Stromal cell of bone marrow (primary cell): ENCODE measurements at regions not wholly inside any gene's neighbourhood (a gene's known extent, or its start where the extent isn't known, plus 50 kb on each side); places are given as distances from the start of the nearest gene placed in this dataset.
"Not testable (repeated sequence)": the region's sequence is repeated elsewhere in the genome, so short reads cannot be mapped to it uniquely, and the experiment has no call there.

Experiments
- DNase-seq: peaks from one replicate; pipeline ENCODE4 v3.0.0-alpha.2; 2012; ENCODE audit warnings: low read depth

DNA sequence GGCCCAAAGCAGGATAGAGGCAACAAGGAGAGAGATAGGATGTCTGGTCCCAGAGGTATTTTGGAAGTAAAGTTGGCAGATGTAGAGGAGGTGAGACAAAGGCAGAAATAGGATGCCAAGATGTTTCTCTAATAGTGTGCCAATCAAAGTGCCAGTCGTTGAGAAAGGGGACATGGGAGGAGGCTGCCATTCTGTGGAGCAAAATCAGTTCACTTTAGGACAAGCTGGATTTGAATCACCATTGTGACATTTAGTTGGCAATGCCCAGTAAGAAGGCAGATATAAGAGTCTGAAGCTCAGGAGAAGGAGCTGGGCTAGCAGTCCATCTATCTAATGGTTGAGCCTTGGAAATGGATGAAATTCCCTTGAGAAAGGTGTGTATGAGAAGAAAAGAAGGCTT, 53.8 kb downstream of the ADRB2 start:
- no peak for DNase-seq

DNA sequence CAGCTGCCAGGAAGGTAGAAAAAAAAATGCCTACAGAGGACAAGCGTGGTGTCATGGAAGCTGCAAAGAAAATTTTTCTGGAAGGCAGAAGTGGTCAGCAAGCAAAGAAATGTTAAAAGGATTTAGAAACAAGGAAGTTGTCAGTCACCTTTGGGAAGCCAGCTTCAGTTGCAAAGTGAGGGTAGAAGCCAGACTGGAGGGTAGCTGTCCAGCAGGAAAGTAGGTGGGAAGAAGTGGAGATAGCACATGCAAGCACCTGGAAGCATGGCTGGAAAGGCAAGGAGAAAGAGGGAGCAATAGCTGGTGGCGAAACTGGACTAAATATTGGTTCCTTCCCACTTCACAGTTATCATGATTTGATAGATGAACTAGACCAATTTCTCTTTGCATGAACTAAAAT, 54.3 kb downstream of the ADRB2 start:
- DNase-seq = no peak

DNA sequence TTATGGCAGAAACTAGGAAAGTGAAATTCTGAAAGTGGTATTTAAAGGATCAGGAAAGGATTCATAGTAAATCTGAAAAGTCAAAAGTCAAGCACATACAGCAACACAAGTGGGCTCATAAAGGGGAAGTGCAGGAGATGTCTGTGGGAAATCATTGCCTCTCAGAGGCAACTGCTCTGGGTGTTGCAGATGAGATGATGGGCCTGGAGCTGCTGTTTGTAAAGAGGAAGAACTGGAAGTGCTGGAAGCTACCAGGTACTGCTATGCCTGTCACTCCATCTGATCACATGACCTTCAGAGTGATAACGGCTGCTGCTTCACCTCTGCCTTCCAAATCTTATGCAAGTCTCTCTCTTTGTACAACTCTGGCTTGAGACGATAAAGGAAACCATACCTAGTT, 55.9 kb downstream of the ADRB2 start:
- DNase-seq = no peak

DNA sequence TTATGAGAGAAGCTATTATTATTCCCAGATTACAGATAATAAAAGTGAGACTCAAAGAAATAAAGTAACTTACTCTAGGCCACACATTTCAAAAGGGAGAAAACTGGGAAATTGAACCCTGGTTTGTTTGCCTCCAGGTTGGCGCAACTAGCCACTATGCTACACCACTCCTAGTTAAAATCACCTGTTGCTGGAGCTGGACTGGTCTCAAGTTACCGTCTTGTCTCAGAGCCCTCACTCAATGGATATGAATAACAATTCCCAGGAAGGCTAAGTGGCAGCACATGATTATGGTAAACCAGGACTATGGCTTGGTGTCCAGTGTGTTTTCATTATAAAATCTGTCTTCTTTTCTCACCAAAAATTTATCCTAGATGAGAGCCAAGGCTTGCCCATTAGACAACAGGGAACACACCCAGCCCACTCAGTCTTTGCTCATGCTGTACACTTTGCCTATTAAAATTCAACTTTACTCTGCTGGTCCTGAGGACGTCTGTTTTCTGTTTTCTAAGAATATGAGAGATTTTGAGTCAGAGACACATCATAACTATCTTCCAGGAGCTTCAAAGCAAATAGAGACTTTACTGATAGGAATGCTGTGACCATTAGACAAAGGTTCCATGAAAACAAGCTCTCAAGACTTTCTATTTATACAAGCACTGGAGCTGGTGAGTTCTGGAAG, 58.1 kb downstream of the ADRB2 start:
- no peak for DNase-seq

DNA sequence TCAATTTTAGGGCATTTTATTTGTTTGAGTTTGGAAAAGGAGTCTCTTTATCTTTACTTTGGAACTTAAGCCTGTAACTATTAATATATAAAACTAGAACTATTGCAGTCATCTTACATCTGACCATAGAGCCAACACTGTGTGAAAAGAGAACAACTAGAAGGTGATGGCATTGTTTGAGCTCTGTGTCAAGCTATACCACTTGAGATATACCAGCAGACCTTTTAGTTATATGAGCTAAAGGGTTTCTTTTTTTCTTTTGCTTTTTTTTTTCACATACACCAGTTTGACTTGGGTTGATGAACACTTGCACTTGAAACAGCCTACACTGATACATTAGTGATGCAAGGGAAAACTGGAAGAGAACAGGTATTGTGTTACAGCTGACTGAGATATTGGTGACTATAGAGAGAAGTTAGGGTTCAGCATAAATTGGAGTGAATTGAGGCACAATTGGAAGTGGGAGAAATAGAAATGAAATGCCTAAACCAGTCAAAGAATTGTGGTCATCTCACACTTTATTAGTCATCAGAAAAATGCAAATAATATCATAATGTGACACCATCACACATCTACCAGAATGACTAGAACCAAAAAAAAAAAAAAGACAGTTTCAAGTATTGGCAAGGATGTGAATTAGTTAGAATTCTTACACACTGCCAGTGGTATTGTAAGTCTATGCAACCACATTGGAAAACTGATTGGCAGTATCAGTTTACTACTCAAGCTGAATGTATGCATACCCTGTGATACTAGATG, 60.9 kb downstream of the ADRB2 start:
- no peak for DNase-seq

DNA sequence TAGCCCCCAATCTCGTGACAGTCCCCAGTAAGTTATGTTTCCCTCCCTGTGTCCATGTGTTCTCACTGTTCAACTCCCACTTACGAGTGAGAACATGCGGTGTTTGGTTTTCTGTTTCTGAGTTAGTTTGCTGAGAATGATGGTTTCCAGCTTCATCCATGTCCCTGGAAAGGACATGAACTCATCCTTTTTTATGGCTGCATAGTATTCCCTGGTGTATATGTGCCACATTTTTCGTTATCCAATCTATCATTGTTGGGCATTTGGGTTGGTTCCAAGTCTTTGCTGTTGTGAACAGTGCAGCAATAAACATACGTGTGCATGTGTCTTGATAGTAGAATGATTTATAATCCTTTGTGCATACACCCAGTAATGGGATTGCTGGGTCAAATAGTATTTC, 63.5 kb downstream of the ADRB2 start:
- not testable (repeated sequence) for DNase-seq

DNA sequence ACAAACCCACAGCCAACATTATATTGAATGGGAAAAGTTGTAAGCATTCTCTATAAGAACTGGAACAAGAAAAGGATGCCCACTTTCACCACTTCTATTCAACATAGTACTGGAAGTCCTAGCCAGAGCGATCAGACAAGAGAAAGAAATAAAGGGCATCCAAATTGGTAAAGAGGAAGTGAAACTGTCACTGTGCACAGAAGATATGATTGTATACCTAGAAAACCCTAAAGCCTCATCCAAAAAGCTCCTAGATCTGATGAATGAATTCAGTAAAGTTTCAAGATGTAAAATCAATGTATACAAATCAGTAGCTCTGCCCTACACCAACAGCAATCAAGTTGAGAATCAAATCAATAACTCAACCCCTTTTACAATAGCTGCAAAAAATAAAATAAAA, 69.0 kb downstream of the ADRB2 start:
- not testable (repeated sequence) for DNase-seq

DNA sequence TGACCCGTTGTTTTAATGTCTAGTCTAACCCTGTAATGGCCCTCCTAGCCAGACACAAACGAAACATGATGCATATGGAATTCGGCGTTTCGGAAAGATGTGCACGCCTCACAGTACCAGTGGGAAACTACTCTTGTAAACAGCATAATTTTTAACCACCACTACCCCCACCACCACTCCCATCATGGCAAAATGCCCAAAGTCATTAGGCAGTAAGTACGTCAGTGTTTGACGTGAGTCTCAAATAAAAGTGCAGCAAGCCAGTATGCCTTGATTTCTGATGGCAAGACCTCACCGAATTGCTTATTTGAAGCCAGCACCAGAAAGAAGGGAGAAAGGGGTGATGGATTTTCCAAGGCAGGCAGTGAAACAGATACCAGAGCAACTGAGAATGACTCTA, 71.4 kb downstream of the ADRB2 start:
- no peak for DNase-seq

DNA sequence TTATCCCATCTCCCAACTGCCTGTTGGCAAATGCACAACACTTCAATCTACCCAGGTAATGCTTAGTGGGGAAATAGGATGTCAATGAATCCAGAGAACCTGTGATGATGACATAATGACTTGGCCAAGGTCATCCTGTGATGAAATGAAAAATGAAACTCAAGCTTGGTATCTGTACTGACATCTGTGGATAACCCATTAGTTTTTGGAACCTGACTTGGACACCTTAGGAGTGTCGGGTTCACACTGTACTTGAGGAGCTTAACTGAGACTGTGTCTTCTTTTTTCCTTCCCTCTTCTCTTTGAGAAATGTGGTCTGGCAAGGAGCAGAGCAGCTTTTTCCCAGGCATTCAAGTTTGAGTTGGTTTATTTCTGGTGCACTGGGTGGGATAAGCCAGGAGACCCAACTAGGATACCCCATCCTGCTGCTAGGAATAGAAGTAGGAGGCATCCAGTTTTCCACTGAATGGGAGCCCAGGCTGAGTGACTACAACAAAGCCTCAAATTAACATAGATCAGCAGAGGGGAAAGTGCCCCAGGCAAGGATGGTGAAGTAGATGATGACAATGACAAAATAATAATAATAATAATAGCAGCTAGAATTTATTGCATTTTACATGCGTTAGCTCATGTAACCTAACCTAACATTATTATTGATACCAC, 72.1 kb downstream of the ADRB2 start:
- no peak for DNase-seq

DNA sequence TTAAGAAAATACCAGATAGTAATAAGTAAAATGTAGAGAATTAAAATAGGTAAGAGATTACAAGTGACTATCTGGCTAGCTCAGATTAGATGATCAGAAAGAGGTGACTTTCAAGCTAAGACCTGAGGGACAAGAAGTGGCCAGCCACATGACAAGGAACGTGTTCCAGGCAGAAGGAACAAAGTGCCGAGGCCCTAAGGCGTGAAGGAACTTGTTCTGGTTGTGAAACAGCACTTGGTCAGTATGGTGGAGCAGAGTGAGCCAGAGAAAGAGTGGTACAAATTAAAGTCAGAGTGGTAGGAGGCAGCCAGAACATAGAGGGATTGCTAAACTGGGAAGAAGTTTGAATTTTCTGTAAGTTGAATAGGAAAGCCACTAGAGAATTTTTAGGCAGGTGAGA, 73.6 kb downstream of the ADRB2 start:
- no peak for DNase-seq

DNA sequence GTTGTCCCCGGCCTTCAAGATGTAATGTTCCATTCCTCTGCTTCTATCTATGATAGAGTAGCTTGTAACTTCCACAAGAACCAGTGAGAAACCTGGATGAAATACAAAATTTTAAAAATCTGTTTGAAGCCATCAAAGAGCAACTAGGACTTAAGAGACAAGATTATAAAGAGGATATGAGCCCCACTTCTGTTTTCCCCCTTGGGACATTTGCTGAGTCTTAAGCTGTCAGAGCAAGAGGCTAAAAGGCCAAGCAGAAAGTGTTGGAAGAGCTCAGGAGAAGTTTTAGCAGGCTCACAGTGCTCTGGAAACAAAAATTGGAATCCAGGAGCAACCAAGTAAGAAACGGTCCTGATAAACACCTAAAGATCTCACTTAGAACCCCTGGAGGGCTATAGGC, 76.1 kb downstream of the ADRB2 start:
- DNase-seq = no peak

DNA sequence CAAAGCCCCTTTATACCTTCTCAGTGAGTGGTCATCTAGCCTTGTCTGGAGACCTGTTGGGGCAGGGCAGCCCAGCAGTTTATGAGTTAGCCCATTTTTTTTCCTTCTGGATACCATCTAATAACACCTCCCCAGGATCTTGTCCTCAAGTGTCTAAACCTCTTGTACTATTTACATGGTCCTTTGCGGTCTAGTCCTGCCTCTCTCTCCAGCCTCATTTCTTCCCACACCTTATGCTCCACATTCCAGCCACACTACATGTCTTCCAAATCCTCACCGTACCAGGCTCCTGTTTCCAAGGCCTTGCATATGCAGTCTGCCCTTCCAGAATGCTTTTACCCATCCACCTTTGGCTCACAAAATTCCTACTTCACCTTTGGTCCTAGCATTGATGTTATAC, 77.2 kb downstream of the ADRB2 start:
- DNase-seq = no peak

DNA sequence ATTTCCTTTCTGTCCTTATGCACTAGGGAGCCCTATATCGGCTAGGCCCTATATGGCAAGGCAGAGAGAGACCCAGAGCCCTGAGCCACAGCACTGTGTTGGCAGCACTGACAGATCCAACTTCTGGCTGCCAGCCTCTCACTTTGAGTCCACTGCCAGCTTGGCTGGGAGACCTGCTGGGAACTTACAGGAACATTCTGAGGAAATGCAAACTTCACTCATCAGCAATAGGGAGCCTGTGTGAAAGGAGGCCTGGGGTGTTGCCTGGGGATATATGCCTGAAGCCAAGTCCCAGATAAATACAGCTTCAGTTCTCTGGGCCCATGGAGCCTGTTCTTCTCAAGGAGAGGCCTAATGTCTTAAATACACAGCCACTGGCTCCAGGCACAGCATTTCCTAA, 78.0 kb downstream of the ADRB2 start:
- no peak for DNase-seq

DNA sequence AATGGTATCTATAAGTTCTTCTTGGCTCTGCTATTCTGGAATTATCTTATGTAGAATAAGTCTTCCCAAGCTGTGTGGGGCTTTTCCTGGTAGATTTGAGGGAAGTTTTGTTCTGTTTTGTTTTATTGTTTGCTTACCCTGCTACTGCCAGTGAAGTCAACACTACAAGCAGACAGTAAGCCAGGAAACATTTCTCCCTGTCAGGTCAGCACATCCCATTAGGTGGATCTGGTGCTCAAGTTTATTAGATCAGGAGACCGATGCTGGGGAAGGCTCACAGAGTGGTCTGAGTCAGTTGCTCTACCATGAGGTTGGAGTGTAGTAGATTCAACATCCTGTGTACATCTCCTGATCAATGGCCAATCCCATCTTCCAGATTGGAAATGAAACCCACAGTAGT, 79.1 kb downstream of the ADRB2 start:
- no peak for DNase-seq

DNA sequence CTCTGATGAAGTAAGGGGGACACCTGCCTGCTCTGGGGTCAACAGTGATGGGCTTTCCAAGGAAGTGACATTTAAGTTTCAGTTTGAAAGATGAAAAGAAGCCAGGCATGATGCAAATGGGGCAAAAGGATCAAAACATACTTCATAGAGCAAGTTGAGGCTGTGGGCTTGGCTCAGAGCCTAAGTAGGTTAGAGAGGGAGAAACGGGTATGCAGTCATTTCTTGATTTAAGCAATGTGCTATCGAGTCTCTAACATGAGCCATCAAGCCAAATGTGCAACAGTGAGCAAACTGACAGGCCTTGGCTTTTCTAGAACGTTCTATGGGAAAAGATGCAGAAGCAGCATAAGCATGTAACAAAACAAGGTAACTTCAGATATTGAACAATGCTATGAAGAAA, 80.6 kb downstream of the ADRB2 start:
- DNase-seq = no peak

DNA sequence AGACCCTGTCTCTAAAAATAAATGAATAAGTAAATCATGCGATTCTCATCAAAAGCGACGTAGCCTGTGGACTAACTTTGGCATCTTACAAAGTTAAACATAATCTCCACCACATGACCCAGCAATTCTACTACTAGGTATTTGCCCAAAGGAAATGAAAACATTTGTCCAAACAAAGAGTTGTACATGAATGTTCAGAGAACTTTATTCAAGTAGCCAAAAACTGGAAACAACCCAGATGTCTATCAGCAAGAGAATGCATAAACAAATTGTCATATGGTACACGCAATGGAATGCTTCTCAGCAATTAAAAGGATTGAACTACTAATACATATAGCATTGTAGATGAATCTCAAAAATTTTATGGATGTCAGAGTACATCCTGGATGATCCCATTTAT, 82.6 kb downstream of the ADRB2 start:
- DNase-seq = no peak

DNA sequence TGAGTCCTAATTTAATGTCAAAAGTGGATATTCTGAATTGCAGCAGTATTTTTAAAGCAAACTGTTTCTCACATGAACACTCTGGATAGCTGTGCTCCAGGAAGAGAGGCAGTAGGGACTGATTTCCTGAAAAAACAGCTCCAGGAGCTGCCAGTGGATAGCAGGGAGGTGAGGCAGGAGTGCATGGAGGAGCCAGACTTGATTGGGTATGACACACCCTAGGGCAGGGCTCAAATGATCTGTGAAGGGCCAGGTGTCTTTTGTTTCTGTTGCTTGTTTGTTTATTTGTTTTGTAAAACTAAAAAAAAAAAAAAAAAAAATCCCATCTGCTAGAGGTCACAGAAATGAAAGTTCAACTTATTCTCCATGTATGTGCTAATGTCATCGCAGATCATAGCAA, 83.4 kb downstream of the ADRB2 start:
- no peak for DNase-seq

DNA sequence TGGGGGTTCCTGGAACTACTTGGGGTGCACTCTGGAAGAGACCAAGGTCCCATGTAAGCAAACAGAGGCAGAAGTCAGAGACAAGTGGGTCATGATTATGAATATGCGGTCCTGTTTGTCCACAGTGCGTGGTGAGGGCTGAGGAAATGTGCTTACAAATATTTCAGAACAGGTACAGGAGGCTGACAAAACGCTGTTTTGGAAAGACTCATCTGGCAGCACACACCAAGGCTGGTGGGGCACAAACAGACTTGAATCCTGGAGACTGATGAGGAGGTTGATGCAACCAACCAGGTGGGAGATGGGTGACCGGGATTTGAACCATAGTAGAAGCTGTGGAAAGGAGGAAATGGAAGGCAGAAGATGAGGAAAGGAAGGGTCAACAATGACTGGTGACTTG, 83.8 kb downstream of the ADRB2 start:
- DNase-seq = no peak

DNA sequence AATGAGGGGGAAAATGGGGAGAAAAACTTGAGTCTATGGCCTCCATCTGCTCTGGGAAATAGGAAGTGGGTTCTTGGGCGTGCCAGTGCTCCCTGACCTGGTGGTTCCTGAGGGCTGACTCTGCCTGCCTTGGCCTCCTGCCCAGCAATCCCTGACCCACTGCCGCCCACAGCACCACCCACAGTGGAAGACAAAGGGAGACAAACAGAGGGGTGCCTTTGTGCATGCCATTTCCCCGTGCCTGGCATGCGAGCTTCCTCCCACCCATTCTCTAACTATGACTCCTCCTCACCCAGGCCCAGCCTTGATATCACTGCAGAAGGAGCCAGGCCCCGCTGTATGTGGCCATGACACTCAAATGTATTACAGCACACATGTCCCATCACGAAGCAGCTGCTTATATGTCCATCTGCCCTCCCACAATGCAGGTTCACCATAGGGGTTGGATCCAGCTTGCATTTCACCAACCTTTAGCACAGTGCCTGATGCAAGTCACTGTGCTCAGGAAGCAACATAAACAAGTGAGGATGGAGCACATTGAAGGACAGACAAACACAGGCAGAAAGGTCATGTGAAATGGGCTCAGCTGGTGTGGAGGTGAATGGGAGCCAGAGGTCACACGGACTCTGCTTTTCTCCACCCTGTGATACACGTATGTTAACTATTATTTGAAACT, 84.4 kb downstream of the ADRB2 start:
- no peak for DNase-seq

DNA sequence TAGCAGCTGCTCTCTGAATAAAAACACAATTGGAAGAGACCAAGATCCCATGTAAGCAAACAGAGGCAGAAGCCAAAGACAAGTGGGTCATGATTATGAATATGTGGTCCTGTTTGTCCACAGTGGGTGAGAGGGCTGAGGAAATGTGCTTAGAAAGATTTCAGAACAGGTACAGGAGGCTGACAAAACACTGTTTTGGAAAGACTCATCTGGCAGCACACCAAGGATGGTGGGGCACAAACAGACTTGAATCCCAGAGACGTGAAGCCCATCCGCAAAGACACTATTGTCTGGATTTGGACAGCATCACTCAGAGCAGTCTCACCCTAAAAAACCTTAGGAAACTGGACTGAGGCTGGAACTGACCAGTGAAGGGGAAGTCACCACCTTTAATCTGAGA, 85.0 kb downstream of the ADRB2 start:
- DNase-seq = no peak

DNA sequence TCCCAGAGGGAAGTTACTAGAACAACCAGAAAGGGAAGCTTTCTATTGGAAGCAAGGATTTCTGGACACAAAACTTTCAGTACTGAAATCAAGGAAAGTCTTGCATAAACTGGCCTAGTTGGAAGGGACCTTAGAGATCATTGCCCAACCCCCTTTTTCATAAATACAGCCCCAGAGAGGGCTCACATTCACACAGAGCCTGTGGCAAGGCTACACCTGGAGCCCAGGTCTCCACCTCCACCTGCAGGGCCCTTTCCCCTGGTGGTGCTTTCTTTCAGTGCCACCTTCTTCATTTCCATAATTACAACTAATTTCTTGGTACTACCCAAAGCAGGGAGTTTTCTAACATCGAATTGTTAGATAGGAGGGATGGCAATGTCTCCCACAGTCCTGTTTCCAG, 85.7 kb downstream of the ADRB2 start:
- DNase-seq = no peak

DNA sequence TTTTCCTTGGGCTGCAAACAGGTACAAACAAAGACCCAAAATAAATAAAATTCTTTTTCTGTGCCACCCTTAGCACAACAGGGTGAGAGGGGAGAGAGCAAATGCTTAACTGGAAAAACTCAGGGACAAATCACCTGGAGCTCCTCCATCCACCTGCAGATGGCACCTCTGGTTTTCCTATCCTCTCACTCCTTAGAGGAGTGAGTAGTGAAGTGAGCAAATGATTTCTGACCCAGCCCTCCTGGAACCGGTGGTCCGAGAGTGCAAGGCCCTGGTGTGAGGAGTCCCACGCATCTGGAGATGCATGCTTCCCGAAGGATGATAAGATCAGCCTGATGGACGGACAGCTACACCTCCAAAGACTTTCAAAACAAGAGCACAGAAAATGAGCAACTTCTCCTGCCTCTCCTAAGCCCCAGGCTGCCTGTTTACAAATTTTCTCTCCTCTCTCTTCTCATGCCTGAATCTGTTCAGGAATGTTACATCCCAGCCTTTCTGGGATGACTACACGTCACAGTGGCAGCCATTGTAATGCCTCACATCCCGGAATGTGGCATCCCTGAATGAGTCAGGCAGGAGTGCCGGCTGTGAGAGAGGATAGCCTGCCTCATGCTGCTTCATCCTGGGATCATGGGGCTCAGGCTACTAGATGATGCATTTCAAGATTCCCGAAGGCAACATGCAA, 86.4 kb downstream of the ADRB2 start:
- peak; percentile 93 for DNase-seq
